Activated T-helper 1 cell treated with anti-CD3 and anti-CD28 coated beads, Interleukin-2, amount 50 U/mL, for 16 hours (primary cell): ENCODE measurements at regions not wholly inside any gene's neighbourhood (a gene's known extent, or its start where the extent isn't known, plus 50 kb on each side); places are given as distances from the start of the nearest gene placed in this dataset.
"Not testable (repeated sequence)": the region's sequence is repeated elsewhere in the genome, so short reads cannot be mapped to it uniquely, and the experiment has no call there.

Source experiments
- DNase-seq, 2 donors: peaks; one replicate each; pipeline ENCODE4 v3.0.0-alpha.2; 2020; ENCODE audit warnings: low read depth in 1 of 2, low spot score in 1 of 2

GRCh38 chr7:39758234-39758970 is 135.0 kb downstream of the RALA start:
- DNase-seq, result no peak

GRCh38 chr7:39761449-39761848 is 138.1 kb downstream of the RALA start:
- DNase-seq, result no peak

GRCh38 chr7:39762466-39762865 is 139.1 kb downstream of the RALA start:
- DNase-seq, result not testable (repeated sequence)

DNA sequence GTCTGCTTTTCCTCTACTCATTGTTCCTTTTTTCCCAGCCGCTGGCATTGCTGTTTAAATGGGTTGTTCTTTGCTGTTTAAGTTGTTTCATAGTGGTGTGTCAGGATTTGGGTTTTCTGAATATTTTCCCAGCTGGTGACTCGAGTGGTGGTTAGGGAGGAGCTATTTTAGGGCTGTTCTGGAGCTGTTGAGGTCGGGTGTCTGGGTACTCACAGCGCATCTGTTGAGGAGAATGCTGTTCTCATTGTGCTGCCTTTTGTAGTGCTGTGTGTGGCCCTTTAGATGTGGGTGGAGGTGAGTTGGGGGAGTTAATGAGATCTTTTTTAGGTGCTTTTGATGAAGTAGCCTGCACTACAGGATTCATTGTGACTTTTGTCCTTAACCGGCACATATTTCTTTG is 139.5 kb downstream of the RALA start:
- not testable (repeated sequence) for DNase-seq

DNA sequence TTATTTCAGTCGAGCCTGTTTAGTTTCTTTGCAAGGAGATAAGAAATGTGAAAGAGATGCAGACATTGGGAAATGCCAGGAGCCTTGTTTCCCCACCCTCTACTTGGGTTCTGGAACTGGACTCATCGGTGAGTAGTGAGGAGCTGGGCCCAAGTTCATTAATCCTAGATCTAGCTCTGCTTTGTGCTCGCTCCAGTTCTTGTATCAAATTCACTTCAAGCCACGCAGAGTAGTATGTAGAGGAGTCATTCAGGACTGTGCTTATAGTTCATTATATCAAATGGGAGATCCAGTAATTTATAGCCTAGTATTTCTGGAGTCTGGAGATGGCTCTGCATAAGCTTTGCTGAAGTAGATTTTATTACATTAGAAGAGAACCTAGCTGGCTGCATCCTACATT is 142.5 kb downstream of the RALA start:
- not testable (repeated sequence) for DNase-seq

- not testable (repeated sequence) for DNase-seq
These were observed 145.1 kb downstream of the RALA start for GRCh38 chr7:39768439-39768838.

DNA sequence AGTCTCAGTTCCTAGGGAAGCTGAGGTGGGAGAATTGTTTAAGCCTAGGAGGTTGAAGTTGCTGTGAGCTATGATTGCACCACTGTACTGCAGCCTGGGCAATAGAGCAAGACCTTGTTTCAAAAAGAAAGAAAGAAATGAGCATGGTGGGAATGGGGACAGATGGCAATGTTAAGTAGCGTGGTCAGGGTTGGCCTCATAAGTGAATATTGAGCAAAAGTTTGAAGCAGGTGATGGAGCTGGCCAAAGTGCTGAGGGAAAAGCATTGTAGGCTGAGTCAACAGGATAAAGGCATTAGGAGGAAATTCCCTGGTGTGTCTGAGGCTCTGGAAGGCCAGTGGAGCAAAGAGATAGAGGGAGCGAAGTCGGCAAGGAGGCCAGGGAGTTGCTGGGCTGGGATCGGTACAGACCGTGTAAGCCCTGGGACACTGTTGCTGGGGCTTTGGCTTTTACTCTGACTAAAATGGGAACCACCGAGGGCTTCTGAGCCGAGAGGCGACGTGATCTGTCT is 151.0 kb downstream of the RALA start:
- not testable (repeated sequence) for DNase-seq

GRCh38 chr7:39781557-39781956 is 158.2 kb downstream of the RALA start:
- not testable (repeated sequence) for DNase-seq

DNA sequence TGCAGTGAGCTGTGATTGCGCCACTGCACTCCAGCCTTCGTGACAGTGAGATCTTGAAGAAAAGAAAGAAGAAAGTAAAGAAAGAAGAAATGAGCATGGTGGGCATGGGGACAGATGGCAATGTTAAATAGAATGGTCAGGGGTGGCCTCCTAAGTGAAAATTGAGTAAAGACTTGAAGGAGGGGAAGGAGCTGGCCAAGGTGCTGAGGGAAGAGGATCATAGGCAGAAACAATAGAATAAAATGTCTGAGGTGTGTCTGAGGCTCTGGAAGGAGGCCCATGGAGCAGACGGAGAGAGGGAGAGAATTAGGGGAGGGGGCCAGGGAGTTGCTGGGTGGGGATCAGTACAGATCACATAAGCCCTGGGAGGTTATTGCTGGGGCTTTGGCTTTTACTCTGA is 163.1 kb downstream of the RALA start:
- DNase-seq, result not testable (repeated sequence)

DNA sequence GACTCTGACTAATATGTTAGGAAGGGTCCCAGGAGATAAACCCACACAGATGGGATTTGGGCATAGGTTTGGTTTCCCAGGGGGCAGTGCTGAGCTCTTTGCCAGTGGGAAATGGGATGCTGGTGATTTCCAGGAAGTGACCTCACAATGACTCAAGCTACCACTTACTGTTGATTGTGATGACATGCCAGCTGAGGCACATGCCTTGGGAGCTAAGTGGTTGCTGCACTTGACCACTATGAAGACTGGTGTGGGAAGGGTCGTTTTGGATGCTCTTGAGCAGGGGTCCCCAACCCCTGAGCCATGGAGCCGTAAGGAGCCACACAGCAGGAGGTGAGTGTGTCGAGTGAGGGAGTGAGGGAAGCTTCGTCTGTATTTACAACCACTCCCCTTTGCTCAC is 159.0 kb upstream of the CDK13 start:
- DNase-seq, result not testable (repeated sequence)

GRCh38 chr7:39791911-39792310 is 158.1 kb upstream of the CDK13 start:
- not testable (repeated sequence) for DNase-seq

DNA sequence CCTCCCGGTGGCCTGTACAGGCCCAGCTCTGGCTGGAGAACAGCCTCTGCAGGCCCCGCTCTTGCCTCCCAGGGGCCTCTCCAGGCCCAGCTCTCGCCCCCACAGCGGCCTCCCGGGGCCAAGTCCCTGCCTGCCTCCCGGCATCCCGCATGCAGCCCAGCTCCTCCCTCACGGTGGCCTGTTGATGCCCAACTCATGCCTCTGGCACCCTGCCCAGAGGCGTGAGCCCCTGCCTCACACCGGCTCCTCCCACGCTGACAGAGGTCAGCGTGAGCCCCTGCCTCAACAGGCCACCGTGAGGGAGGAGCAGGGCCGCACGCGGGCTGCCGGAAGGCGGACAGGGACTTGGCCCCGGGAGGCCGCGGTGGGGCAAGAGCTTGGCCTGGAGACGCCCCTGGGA is 157.0 kb upstream of the CDK13 start:
- not testable (repeated sequence) for DNase-seq

- not testable (repeated sequence) for DNase-seq
These were observed 156.2 kb upstream of the CDK13 start for GRCh38 chr7:39793851-39794250.

DNA sequence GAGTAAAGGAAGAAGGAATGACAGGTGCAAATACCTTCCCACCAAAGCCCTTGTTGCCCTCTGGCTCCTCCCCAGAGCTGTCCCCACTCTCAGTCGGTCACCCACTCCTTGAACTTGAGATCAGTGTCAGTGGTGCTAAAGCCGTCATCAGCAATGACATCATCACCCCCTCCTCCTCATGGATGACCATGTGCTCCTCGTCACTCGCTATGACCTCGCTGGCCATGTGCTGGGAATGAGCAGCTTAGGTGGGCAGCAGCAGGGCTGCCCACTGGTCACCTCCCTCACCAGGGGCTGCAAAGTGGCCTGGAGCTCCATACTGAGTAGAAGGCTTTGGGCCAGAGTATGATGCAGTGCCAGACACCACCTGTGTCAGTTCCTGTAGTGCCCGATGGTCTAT is 153.1 kb upstream of the CDK13 start:
- not testable (repeated sequence) for DNase-seq

GRCh38 chr7:39798077-39798476 is 152.0 kb upstream of the CDK13 start:
- DNase-seq, result not testable (repeated sequence)

DNA sequence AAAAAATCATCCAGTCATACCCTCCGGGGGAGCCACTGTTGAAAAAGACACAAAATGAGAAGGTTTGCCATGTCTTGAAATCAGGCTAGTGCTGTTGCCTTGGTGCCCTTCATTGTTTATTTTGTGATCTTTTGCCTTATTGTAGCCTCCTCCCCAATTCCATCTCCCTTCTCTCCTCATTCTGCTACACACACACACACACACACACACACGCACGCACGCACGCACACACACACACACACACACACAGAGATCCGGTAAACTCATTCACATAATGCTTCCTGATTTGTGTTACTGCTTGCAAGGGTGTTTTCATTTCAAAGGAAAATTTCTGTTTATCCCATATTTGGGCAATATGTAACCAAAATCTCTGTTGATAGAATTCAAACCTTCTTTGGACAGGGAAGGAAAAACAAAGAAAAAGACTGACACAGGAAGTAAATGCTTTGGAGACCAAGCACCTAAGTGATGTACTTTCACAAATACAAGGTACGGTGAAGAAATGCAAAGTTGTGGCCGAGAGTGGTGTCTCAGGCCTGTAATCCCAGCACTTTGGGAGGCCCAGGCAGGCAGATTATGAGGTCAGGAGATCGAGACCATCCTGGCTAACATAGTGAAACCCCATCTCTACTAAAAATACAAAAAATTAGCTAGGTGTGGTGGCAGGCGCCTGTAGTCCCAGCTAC is 141.1 kb upstream of the CDK13 start:
- DNase-seq, result no peak

- DNase-seq, result no peak
These were observed 139.8 kb upstream of the CDK13 start for GRCh38 chr7:39810204-39810642.

- no peak for DNase-seq
These were observed 139.3 kb upstream of the CDK13 start for GRCh38 chr7:39810710-39811109.

DNA sequence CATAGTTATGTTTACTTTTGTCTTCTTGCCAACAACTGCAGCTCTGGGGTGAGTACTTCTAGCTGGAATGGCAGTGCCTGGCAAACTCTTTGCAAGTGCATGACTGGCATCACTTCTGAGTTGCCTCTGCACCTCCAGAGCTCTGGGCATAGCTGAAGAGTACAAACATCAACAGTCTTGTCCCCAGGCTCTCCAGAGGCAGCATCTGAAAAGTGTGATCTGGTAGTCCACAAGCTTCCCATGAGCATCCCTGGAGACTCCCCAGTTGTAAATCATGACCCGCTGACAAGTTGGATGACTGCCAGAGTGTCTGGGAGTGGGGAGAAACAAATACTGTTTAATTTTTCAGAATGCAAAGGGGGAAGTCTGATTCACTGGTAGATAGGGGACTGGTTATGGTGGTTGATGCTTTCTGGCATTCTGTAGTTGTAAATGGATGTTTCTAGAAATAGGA is 138.9 kb upstream of the CDK13 start:
- DNase-seq, result no peak

GRCh38 chr7:39816462-39817060 is 133.5 kb upstream of the CDK13 start:
- DNase-seq, result no peak

GRCh38 chr7:39819514-39819913 is 130.5 kb upstream of the CDK13 start:
- no peak for DNase-seq
